Esophagus squamous epithelium (tissue), 4 donors: ENCODE measurements at regions not wholly inside any gene's neighbourhood (a gene's known extent, or its start where the extent isn't known, plus 50 kb on each side); places are given as distances from the start of the nearest gene placed in this dataset.

Source experiments
- CTCF ChIP-seq, 6 experiments: fragments of 450-650 bp in 4 of 6; fragments of 200-600 bp in 2 of 6; sonication (generic) in 2 of 6; IDR thresholded peaks; one replicate each; pipeline ENCODE4 v1.5.1; 2016 to 2019; ENCODE audit warnings: antibody characterized with exemption in 6 of 6, mild to moderate bottlenecking in 4 of 6, moderate library complexity in 4 of 6
- POLR2A ChIP-seq, 4 donors: fragments of 450-650 bp; IDR thresholded peaks; one replicate each; pipeline ENCODE4 v1.6.1; 2017; ENCODE audit warnings: antibody characterized with exemption in 4 of 4, mild to moderate bottlenecking in 4 of 4, moderate library complexity in 3 of 4

- no peak for TF ChIP-seq CTCF (IDR thresholded peaks at IDR 0.05)
- no peak for TF ChIP-seq POLR2A (IDR thresholded peaks at IDR 0.05)
Observed at GRCh38 chr11:130761560-130762220, 154.6 kb downstream of the SNX19 start.
